ENCODE measurements at regions not wholly inside any gene's neighbourhood (a gene's known extent, or its start where the extent isn't known, plus 50 kb on each side); places are given as distances from the start of the nearest gene placed in this dataset.
"Not testable (repeated sequence)": the region's sequence is repeated elsewhere in the genome, so short reads cannot be mapped to it uniquely, and the experiment has no call there.

GRCh38 chr3:144650380-144650779, 678.8 kb downstream of the DIPK2A start:
- DNase-seq: no peak

GRCh38 chr3:144652573-144652972, 681.0 kb downstream of the DIPK2A start:
- DNase-seq: peak; percentile 50 to 87 (median 71)

- DNase-seq: no peak
These were observed 683.8 kb downstream of the DIPK2A start for GRCh38 chr3:144655423-144655822.

- peak; percentile 38 to 70 (median 70) for DNase-seq
These were observed 688.6 kb downstream of the DIPK2A start for GRCh38 chr3:144660186-144660585.

GRCh38 chr3:144662729-144663128, 691.1 kb downstream of the DIPK2A start:
- DNase-seq: peak; percentile 18 to 39 (median 23)

- no peak for DNase-seq
These were observed 692.1 kb downstream of the DIPK2A start for GRCh38 chr3:144663456-144664436.

GRCh38 chr3:144665567-144666053, 694.0 kb downstream of the DIPK2A start:
- DNase-seq: no peak

GRCh38 chr3:144670571-144670970, 698.9 kb downstream of the DIPK2A start:
- no peak for DNase-seq

GRCh38 chr3:144677103-144677502, 705.5 kb downstream of the DIPK2A start:
- DNase-seq: no peak

- no peak for DNase-seq
These were observed 711.4 kb downstream of the DIPK2A start for GRCh38 chr3:144683065-144683464.

- DNase-seq: no peak
These were observed 716.2 kb downstream of the DIPK2A start for GRCh38 chr3:144687862-144688261.

- no peak for DNase-seq
These were observed 720.9 kb downstream of the DIPK2A start for GRCh38 chr3:144692488-144692887.

GRCh38 chr3:144708437-144708836, 736.8 kb downstream of the DIPK2A start:
- no peak for DNase-seq

- DNase-seq: no peak
These were observed 765.7 kb downstream of the DIPK2A start for GRCh38 chr3:144737281-144737680.

- DNase-seq: no peak
These were observed 771.6 kb downstream of the DIPK2A start for GRCh38 chr3:144743225-144743668.

GRCh38 chr3:144744473-144744872, 772.9 kb downstream of the DIPK2A start:
- DNase-seq: no peak

GRCh38 chr3:144746631-144747030, 775.0 kb downstream of the DIPK2A start:
- no peak for DNase-seq

GRCh38 chr3:144749536-144750253, 778.1 kb downstream of the DIPK2A start:
- DNase-seq: not testable (repeated sequence)

GRCh38 chr3:144754076-144754783, 782.6 kb downstream of the DIPK2A start:
- no peak for DNase-seq

- no peak for DNase-seq
These were observed 785.2 kb downstream of the DIPK2A start for GRCh38 chr3:144756704-144757440.

GRCh38 chr3:144760831-144761230, 789.2 kb downstream of the DIPK2A start:
- DNase-seq: no peak

GRCh38 chr3:144762091-144762490, 790.5 kb downstream of the DIPK2A start:
- no peak for DNase-seq

Measured in suppressor macrophage treated with lipopolysaccharide for 1 hour (primary cell).